Ovary (tissue), 7 donors: ENCODE measurements at regions not wholly inside any gene's neighbourhood (a gene's known extent, or its start where the extent isn't known, plus 50 kb on each side); places are given as distances from the start of the nearest gene placed in this dataset.

ENCODE experiments used
- DNase-seq, 5 donors: peaks; one replicate each; pipeline ENCODE4 v3.0.0-alpha.2; 2019 to 2020
- H3K27ac ChIP-seq, 2 donors: fragments of 200-600 bp; one replicate each; pipeline versions ENCODE4 v1.5.1 to v1.8.0; 2019 to 2022
- H3K27me3 ChIP-seq: fragments of 200-600 bp; one replicate; pipeline ENCODE4 v1.8.0; 2022
- H3K36me3 ChIP-seq: fragments of 200-600 bp; sonication (generic); one replicate; pipeline ENCODE4 v1.5.1; 2019
- H3K4me1 ChIP-seq: one replicate; pipeline ENCODE4 v1.8.1; 2013; ENCODE audit warnings: mild to moderate bottlenecking, moderate library complexity; ENCODE audit not compliant: insufficient read depth
- H3K4me3 ChIP-seq: fragments of 200-600 bp; sonication (generic); one replicate; pipeline ENCODE4 v1.5.1; 2017
- H3K9me3 ChIP-seq, 2 donors: fragments of 200-600 bp in 1 of 2; sonication (generic) in 1 of 2; one replicate each; pipeline versions ENCODE4 v1.5.1 to v1.8.1; 2013 to 2019; ENCODE audit warnings: mild to moderate bottlenecking in 1 of 2, moderate library complexity in 1 of 2
- CTCF ChIP-seq, 3 donors: fragments of 450-650 bp in 2 of 3; fragments of 200-600 bp in 1 of 3; IDR thresholded peaks; one replicate each; pipeline versions ENCODE4 v1.5.1 to v1.8.0; 2016 to 2022; ENCODE audit warnings: antibody characterized with exemption in 3 of 3, mild to moderate bottlenecking in 1 of 3
- EP300 ChIP-seq: sonication (generic); formaldehyde crosslinking; IDR thresholded peaks from one replicate; pipeline ENCODE4 v1.6.1; 2017; ENCODE audit warnings: antibody characterized with exemption
- POLR2A ChIP-seq: fragments of 450-650 bp; IDR thresholded peaks from one replicate; pipeline ENCODE4 v1.6.1; 2017; ENCODE audit warnings: antibody characterized with exemption, mild to moderate bottlenecking, moderate library complexity
- WGBS, 3 donors: extraction: QIAGEN DNeasy Blood & Tissue Kit in 1 of 3; methylation state at CpG; one replicate each; pipeline versions ENCODE4 v1.1.5 to v1.1.7; 2013 to 2017; 5-methylcytosine and 5-hydroxymethylcytosine counted together
- intact Hi-C, 4 donors: fragments of 100-400 bp; cut with DNase I; formaldehyde crosslinking; loops; one replicate each; pipeline versions ENCODE4 v1.11.0 to v1.15.1; 2022 to 2023
- donor health status: DM: no; HTN: no; CAD: no; lungs with moderate emphysema.
- donor health status: DM: no; HTN: no; CAD: no.
- donor health status: Bipolar disorder and iron deficiency.
- donor health status: DM: no; HTN: no; CAD: no.
- donor health status: DM: yes; HTN: yes; CAD: no.

- no peak overlapping the region for H3K4me3 ChIP-seq
- H3K36me3 ChIP-seq, result no peaks in the 10 kb centered on the region
- TF ChIP-seq EP300 (no peak), POLR2A (no peak), CTCF (IDR thresholded peaks at IDR 0.05) (no peak)
- H3K9me3 ChIP-seq, result no peaks in the 10 kb centered on the region
- H3K4me1 ChIP-seq, result no peaks in the 10 kb centered on the region
- H3K27me3 ChIP-seq, result no peaks in the 10 kb centered on the region
- H3K27ac ChIP-seq, result no peak overlapping the region
- no peak for DNase-seq
- 22 to 29% (median 29%) methylated on average over 4 of the region's 4 CpGs for WGBS, 3 donors
- intact Hi-C loops, result no loop called here
These were observed 95.7 kb upstream of the C3orf80 start for GRCh38 chr3:160129459-160130061.

- no peaks in the 10 kb centered on the region for H3K36me3 ChIP-seq
- no peaks in the 10 kb centered on the region for H3K4me1 ChIP-seq
- H3K9me3 ChIP-seq, result no peaks in the 10 kb centered on the region
- no peaks in the 10 kb centered on the region for H3K27me3 ChIP-seq
- WGBS, 3 donors, result 87 to 92% (median 89%) methylated on average over 3 of the region's 3 CpGs
- TF ChIP-seq POLR2A (no peak), CTCF (IDR thresholded peaks at IDR 0.05) (no peak), EP300 (no peak)
- intact Hi-C loops, result no loop called here
- no peak overlapping the region for H3K4me3 ChIP-seq
- no peak overlapping the region for H3K27ac ChIP-seq
- no peak for DNase-seq
These were observed 95.2 kb upstream of the C3orf80 start for GRCh38 chr3:160130071-160130470.

GRCh38 chr3:160130950-160131349, 94.3 kb upstream of the C3orf80 start:
- Histone ChIP-seq H3K27ac (no peak overlapping the region), H3K9me3 (no peaks in the 10 kb centered on the region), H3K27me3 (no peaks in the 10 kb centered on the region), H3K4me3 (no peak overlapping the region), H3K36me3 (no peaks in the 10 kb centered on the region), H3K4me1 (no peaks in the 10 kb centered on the region)
- intact Hi-C loops, result no loop called here
- TF ChIP-seq EP300, result no peak
- no peak for TF ChIP-seq POLR2A
- TF ChIP-seq CTCF (IDR thresholded peaks at IDR 0.05), result no peak
- DNase-seq, result no peak
- WGBS, 3 donors, result 47 to 61% (median 59%) methylated on average over 2 of the region's 2 CpGs

- intact Hi-C loops, result no loop called here
- H3K4me3 ChIP-seq, result no peak overlapping the region
- H3K27me3 ChIP-seq, result no peaks in the 10 kb centered on the region
- H3K9me3 ChIP-seq, result no peaks in the 10 kb centered on the region
- no peaks in the 10 kb centered on the region for H3K4me1 ChIP-seq
- H3K27ac ChIP-seq, result no peak overlapping the region
- no peak for DNase-seq
- no peaks in the 10 kb centered on the region for H3K36me3 ChIP-seq
- no peak for TF ChIP-seq EP300
- TF ChIP-seq POLR2A, result no peak
- no peak for TF ChIP-seq CTCF (IDR thresholded peaks at IDR 0.05)
- 77 to 89% (median 82%) methylated on average over 4 of the region's 4 CpGs for WGBS, 3 donors
These were observed 93.0 kb upstream of the C3orf80 start for GRCh38 chr3:160132226-160132625.
